ENCODE measurements at regions not wholly inside any gene's neighbourhood (a gene's known extent, or its start where the extent isn't known, plus 50 kb on each side); places are given as distances from the start of the nearest gene placed in this dataset.

GRCh38 chr9:116078640-116079039, 75.0 kb upstream of the PAPPA start:
- TF ChIP-seq RAD21 (IDR thresholded peaks at IDR 0.05) (no peak), REST (IDR thresholded peaks at IDR 0.05) (no peak)
- TF ChIP-seq, protein P1, sequence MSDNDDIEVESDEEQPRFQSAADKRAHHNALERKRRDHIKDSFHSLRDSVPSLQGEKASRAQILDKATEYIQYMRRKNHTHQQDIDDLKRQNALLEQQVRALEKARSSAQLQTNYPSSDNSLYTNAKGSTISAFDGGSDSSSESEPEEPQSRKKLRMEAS (IDR thresholded peaks at IDR 0.05) = no peak
- TF ChIP-seq, protein P2, sequence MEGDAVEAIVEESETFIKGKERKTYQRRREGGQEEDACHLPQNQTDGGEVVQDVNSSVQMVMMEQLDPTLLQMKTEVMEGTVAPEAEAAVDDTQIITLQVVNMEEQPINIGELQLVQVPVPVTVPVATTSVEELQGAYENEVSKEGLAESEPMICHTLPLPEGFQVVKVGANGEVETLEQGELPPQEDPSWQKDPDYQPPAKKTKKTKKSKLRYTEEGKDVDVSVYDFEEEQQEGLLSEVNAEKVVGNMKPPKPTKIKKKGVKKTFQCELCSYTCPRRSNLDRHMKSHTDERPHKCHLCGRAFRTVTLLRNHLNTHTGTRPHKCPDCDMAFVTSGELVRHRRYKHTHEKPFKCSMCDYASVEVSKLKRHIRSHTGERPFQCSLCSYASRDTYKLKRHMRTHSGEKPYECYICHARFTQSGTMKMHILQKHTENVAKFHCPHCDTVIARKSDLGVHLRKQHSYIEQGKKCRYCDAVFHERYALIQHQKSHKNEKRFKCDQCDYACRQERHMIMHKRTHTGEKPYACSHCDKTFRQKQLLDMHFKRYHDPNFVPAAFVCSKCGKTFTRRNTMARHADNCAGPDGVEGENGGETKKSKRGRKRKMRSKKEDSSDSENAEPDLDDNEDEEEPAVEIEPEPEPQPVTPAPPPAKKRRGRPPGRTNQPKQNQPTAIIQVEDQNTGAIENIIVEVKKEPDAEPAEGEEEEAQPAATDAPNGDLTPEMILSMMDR (IDR thresholded peaks at IDR 0.05; ENCODE audit: low read depth, low read length, missing input control) = no peak

Measured in liver (tissue), 3 donors.